ENCODE measurements at regions not wholly inside any gene's neighbourhood (a gene's known extent, or its start where the extent isn't known, plus 50 kb on each side); places are given as distances from the start of the nearest gene placed in this dataset.
"Not testable (repeated sequence)": the region's sequence is repeated elsewhere in the genome, so short reads cannot be mapped to it uniquely, and the experiment has no call there.

GRCh38 chr16:9348912-9349311 is 257.5 kb downstream of the HAPSTR1 start:
- DNase-seq = no peak

GRCh38 chr16:9349373-9349960 is 258.0 kb downstream of the HAPSTR1 start:
- DNase-seq = not testable (repeated sequence)

- DNase-seq = not testable (repeated sequence)
These were observed 258.8 kb downstream of the HAPSTR1 start for GRCh38 chr16:9350119-9350799.

- peak; percentile 81 for DNase-seq
These were observed 260.0 kb downstream of the HAPSTR1 start for GRCh38 chr16:9351440-9351839.

- no peak for DNase-seq
These were observed 260.5 kb downstream of the HAPSTR1 start for GRCh38 chr16:9351841-9352434.

GRCh38 chr16:9357829-9358228 is 266.4 kb downstream of the HAPSTR1 start:
- DNase-seq = no peak

GRCh38 chr16:9360075-9360474 is 268.6 kb downstream of the HAPSTR1 start:
- DNase-seq = no peak

- no peak for DNase-seq
These were observed 270.6 kb downstream of the HAPSTR1 start for GRCh38 chr16:9362050-9362449.

- DNase-seq = no peak
These were observed 271.2 kb downstream of the HAPSTR1 start for GRCh38 chr16:9362604-9363003.

GRCh38 chr16:9363520-9363919 is 272.1 kb downstream of the HAPSTR1 start:
- DNase-seq = no peak

GRCh38 chr16:9364721-9365369 is 273.4 kb downstream of the HAPSTR1 start:
- no peak for DNase-seq

- peak; percentile 78 for DNase-seq
These were observed 273.9 kb downstream of the HAPSTR1 start for GRCh38 chr16:9365370-9365728.

GRCh38 chr16:9366048-9366969 is 274.9 kb downstream of the HAPSTR1 start:
- DNase-seq = no peak

- no peak for DNase-seq
These were observed 278.6 kb downstream of the HAPSTR1 start for GRCh38 chr16:9370061-9370491.

GRCh38 chr16:9371713-9372448 is 280.4 kb downstream of the HAPSTR1 start:
- no peak for DNase-seq

GRCh38 chr16:9372934-9373890 is 281.8 kb downstream of the HAPSTR1 start:
- DNase-seq = peak; percentile 41

GRCh38 chr16:9374061-9374460 is 282.6 kb downstream of the HAPSTR1 start:
- DNase-seq = no peak

GRCh38 chr16:9378876-9379275 is 287.4 kb downstream of the HAPSTR1 start:
- DNase-seq = no peak

- no peak for DNase-seq
These were observed 288.8 kb downstream of the HAPSTR1 start for GRCh38 chr16:9380221-9380620.

GRCh38 chr16:9381399-9381798 is 290.0 kb downstream of the HAPSTR1 start:
- DNase-seq = no peak

- DNase-seq = no peak
These were observed 290.5 kb downstream of the HAPSTR1 start for GRCh38 chr16:9381905-9382304.
